ENCODE measurements at regions not wholly inside any gene's neighbourhood (a gene's known extent, or its start where the extent isn't known, plus 50 kb on each side); places are given as distances from the start of the nearest gene placed in this dataset.

- Histone ChIP-seq H3K4me3 (ENCODE audit: low read length) (no peak overlapping the region), H3K4me1 (ENCODE audit: control insufficient read depth, low read depth, low read length) (no peaks in the 10 kb centered on the region), H3K36me3 (ENCODE audit: control insufficient read depth, low read depth, low read length) (no peaks in the 10 kb centered on the region), H3K27ac (ENCODE audit: low read length) (no peak overlapping the region), H3K27me3 (ENCODE audit: control insufficient read depth, insufficient read depth, low read length) (no peaks in the 10 kb centered on the region), H3K9me3 (ENCODE audit: control insufficient read depth, low read depth, low read length) (no peaks in the 10 kb centered on the region), H3K9ac (ENCODE audit: low read length) (no peak overlapping the region)
Measured at GRCh38 chr3:95615592-95616310, 1198.6 kb upstream of the EPHA6 start.

GRCh38 chr3:95626107-95626506 is 1188.3 kb upstream of the EPHA6 start:
- H3K9me3 ChIP-seq (ENCODE audit: control insufficient read depth, low read depth, low read length), result no peaks in the 10 kb centered on the region
- no peak overlapping the region for H3K4me3 ChIP-seq (ENCODE audit: low read length)
- H3K36me3 ChIP-seq (ENCODE audit: control insufficient read depth, low read depth, low read length), result no peaks in the 10 kb centered on the region
- H3K27ac ChIP-seq (ENCODE audit: low read length), result no peak overlapping the region
- H3K9ac ChIP-seq (ENCODE audit: low read length), result no peak overlapping the region
- no peaks in the 10 kb centered on the region for H3K27me3 ChIP-seq (ENCODE audit: control insufficient read depth, insufficient read depth, low read length)
- peaks cover 16% of the 10 kb centered on the region for H3K4me1 ChIP-seq (ENCODE audit: control insufficient read depth, low read depth, low read length)

- H3K27ac ChIP-seq (ENCODE audit: low read length), result no peak overlapping the region
- no peaks in the 10 kb centered on the region for H3K9me3 ChIP-seq (ENCODE audit: control insufficient read depth, low read depth, low read length)
- H3K9ac ChIP-seq (ENCODE audit: low read length), result no peak overlapping the region
Measured at GRCh38 chr3:95627293-95627692, 1187.1 kb upstream of the EPHA6 start.

DNA sequence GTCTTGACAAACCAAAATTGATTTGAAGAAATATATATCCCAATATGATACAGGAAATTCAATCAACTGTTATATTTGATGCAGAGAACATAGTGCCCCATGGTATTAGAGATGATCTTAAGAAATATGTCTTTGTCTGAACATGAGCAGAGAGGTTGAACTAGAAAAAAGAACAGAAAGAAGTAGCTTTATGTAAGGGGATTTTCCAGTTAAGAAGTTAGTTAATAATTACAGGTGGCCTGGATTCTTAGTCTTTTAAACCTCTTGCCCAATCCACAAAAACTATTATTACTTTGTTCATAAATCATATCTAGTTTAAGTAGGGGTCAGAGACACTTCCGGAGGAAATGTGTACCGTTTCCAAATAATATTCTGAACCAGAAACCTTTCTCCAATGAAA is 1186.7 kb upstream of the EPHA6 start:
- no peak overlapping the region for H3K27ac ChIP-seq (ENCODE audit: low read length)
- H3K4me1 ChIP-seq (ENCODE audit: control insufficient read depth, low read depth, low read length), result peaks cover 16% of the 10 kb centered on the region
- no peak overlapping the region for H3K9ac ChIP-seq (ENCODE audit: low read length)
- no peaks in the 10 kb centered on the region for H3K27me3 ChIP-seq (ENCODE audit: control insufficient read depth, insufficient read depth, low read length)
- no peak overlapping the region for H3K4me3 ChIP-seq (ENCODE audit: low read length)
- no peaks in the 10 kb centered on the region for H3K9me3 ChIP-seq (ENCODE audit: control insufficient read depth, low read depth, low read length)
- H3K36me3 ChIP-seq (ENCODE audit: control insufficient read depth, low read depth, low read length), result no peaks in the 10 kb centered on the region

More at GRCh38 chr3:95627293-95627692, 1187.1 kb upstream of the EPHA6 start:
- Histone ChIP-seq H3K4me3 (ENCODE audit: low read length) (no peak overlapping the region), H3K36me3 (ENCODE audit: control insufficient read depth, low read depth, low read length) (no peaks in the 10 kb centered on the region), H3K27me3 (ENCODE audit: control insufficient read depth, insufficient read depth, low read length) (no peaks in the 10 kb centered on the region), H3K4me1 (ENCODE audit: control insufficient read depth, low read depth, low read length) (peaks cover 16% of the 10 kb centered on the region)

- no peak overlapping the region for H3K4me3 ChIP-seq (ENCODE audit: low read length)
- H3K27me3 ChIP-seq (ENCODE audit: control insufficient read depth, insufficient read depth, low read length), result no peaks in the 10 kb centered on the region
- H3K9ac ChIP-seq (ENCODE audit: low read length), result no peak overlapping the region
- peaks cover 16% of the 10 kb centered on the region for H3K4me1 ChIP-seq (ENCODE audit: control insufficient read depth, low read depth, low read length)
- no peaks in the 10 kb centered on the region for H3K9me3 ChIP-seq (ENCODE audit: control insufficient read depth, low read depth, low read length)
- no peaks in the 10 kb centered on the region for H3K36me3 ChIP-seq (ENCODE audit: control insufficient read depth, low read depth, low read length)
- no peak overlapping the region for H3K27ac ChIP-seq (ENCODE audit: low read length)
Measured at GRCh38 chr3:95629802-95630201, 1184.6 kb upstream of the EPHA6 start.

DNA sequence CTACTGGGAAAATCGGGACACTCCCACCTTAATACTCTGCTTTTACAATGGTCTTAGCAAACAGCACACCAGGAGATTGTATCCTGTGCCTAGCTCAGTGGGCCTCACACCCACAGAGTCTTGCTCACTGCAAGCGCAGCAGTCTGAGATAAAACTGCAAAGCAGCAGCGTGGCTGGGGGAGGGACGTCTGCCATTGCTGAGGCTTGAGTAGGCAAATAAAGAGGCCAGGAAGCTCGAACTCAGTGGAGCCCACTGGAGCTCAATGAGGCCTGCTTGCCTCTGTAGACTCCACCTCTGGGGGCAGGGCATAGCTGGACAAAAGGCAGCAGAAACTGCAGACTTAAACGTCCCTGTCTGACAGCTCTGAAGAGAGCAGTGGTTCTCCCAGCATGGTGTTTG is 1169.1 kb upstream of the EPHA6 start:
- Histone ChIP-seq H3K9ac (ENCODE audit: low read length) (no peak overlapping the region), H3K36me3 (ENCODE audit: control insufficient read depth, low read depth, low read length) (no peaks in the 10 kb centered on the region), H3K9me3 (ENCODE audit: control insufficient read depth, low read depth, low read length) (peaks cover 3% of the 10 kb centered on the region), H3K4me3 (ENCODE audit: low read length) (no peak overlapping the region), H3K4me1 (ENCODE audit: control insufficient read depth, low read depth, low read length) (no peaks in the 10 kb centered on the region), H3K27me3 (ENCODE audit: control insufficient read depth, insufficient read depth, low read length) (no peaks in the 10 kb centered on the region), H3K27ac (ENCODE audit: low read length) (no peak overlapping the region)

- H3K27ac ChIP-seq (ENCODE audit: low read length), result no peak overlapping the region
- H3K4me3 ChIP-seq (ENCODE audit: low read length), result no peak overlapping the region
- H3K9ac ChIP-seq (ENCODE audit: low read length), result no peak overlapping the region
- H3K36me3 ChIP-seq (ENCODE audit: control insufficient read depth, low read depth, low read length), result no peaks in the 10 kb centered on the region
- H3K4me1 ChIP-seq (ENCODE audit: control insufficient read depth, low read depth, low read length), result no peaks in the 10 kb centered on the region
- H3K9me3 ChIP-seq (ENCODE audit: control insufficient read depth, low read depth, low read length), result no peaks in the 10 kb centered on the region
- no peaks in the 10 kb centered on the region for H3K27me3 ChIP-seq (ENCODE audit: control insufficient read depth, insufficient read depth, low read length)
Measured at GRCh38 chr3:95654570-95655362, 1159.6 kb upstream of the EPHA6 start.

GRCh38 chr3:95655363-95655986 is 1158.9 kb upstream of the EPHA6 start:
- Histone ChIP-seq H3K27ac (ENCODE audit: low read length) (no peak overlapping the region), H3K36me3 (ENCODE audit: control insufficient read depth, low read depth, low read length) (no peaks in the 10 kb centered on the region), H3K4me1 (ENCODE audit: control insufficient read depth, low read depth, low read length) (no peaks in the 10 kb centered on the region), H3K9me3 (ENCODE audit: control insufficient read depth, low read depth, low read length) (no peaks in the 10 kb centered on the region), H3K27me3 (ENCODE audit: control insufficient read depth, insufficient read depth, low read length) (no peaks in the 10 kb centered on the region), H3K4me3 (ENCODE audit: low read length) (no peak overlapping the region), H3K9ac (ENCODE audit: low read length) (no peak overlapping the region)

DNA sequence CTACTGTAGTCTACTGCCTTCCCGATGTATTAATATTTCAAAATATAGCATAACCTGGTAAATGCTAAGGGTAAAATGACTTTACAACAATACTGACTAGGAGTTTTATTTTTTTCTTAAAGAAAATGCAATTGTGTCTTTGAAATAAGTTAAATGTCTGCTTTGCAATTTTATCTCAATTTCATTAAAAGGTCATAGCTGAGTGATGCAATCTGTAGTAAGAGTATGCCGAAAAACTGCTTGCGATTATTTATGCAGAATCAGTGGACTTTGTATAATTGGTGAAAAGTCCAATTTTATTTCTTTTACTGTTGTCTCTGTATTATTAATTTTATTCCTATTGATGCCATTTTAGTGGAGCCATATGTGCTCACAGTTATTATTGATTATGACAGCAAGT is 1143.6 kb upstream of the EPHA6 start:
- Histone ChIP-seq H3K27ac (ENCODE audit: low read length) (no peak overlapping the region), H3K4me1 (ENCODE audit: control insufficient read depth, low read depth, low read length) (no peaks in the 10 kb centered on the region), H3K36me3 (ENCODE audit: control insufficient read depth, low read depth, low read length) (no peaks in the 10 kb centered on the region), H3K9ac (ENCODE audit: low read length) (no peak overlapping the region), H3K27me3 (ENCODE audit: control insufficient read depth, insufficient read depth, low read length) (no peaks in the 10 kb centered on the region), H3K4me3 (ENCODE audit: low read length) (no peak overlapping the region), H3K9me3 (ENCODE audit: control insufficient read depth, low read depth, low read length) (no peaks in the 10 kb centered on the region)

GRCh38 chr3:95673215-95673614 is 1141.2 kb upstream of the EPHA6 start:
- no peaks in the 10 kb centered on the region for H3K4me1 ChIP-seq (ENCODE audit: control insufficient read depth, low read depth, low read length)
- no peaks in the 10 kb centered on the region for H3K36me3 ChIP-seq (ENCODE audit: control insufficient read depth, low read depth, low read length)
- no peak overlapping the region for H3K4me3 ChIP-seq (ENCODE audit: low read length)
- no peaks in the 10 kb centered on the region for H3K27me3 ChIP-seq (ENCODE audit: control insufficient read depth, insufficient read depth, low read length)
- no peak overlapping the region for H3K27ac ChIP-seq (ENCODE audit: low read length)
- H3K9me3 ChIP-seq (ENCODE audit: control insufficient read depth, low read depth, low read length), result no peaks in the 10 kb centered on the region
- H3K9ac ChIP-seq (ENCODE audit: low read length), result no peak overlapping the region

GRCh38 chr3:95705786-95706418 is 1108.5 kb upstream of the EPHA6 start:
- H3K4me1 ChIP-seq (ENCODE audit: control insufficient read depth, low read depth, low read length), result no peaks in the 10 kb centered on the region

More at GRCh38 chr3:95705786-95706418, 1108.5 kb upstream of the EPHA6 start:
- H3K36me3 ChIP-seq (ENCODE audit: control insufficient read depth, low read depth, low read length), result no peaks in the 10 kb centered on the region
- no peak overlapping the region for H3K4me3 ChIP-seq (ENCODE audit: low read length)
- H3K9ac ChIP-seq (ENCODE audit: low read length), result no peak overlapping the region
- H3K27me3 ChIP-seq (ENCODE audit: control insufficient read depth, insufficient read depth, low read length), result no peaks in the 10 kb centered on the region
- H3K27ac ChIP-seq (ENCODE audit: low read length), result no peak overlapping the region
- H3K9me3 ChIP-seq (ENCODE audit: control insufficient read depth, low read depth, low read length), result no peaks in the 10 kb centered on the region

Data from iPS-18a (cell line).